H1 (cell line): ENCODE measurements at regions not wholly inside any gene's neighbourhood (a gene's known extent, or its start where the extent isn't known, plus 50 kb on each side); places are given as distances from the start of the nearest gene placed in this dataset.

Source experiments
- CTCF ChIA-PET: fragments of 300-600 bp; sonication (Branson Sonifier 250); formaldehyde crosslinking; loops from one replicate; lab custom pipeline; 2021; ENCODE audit not compliant: partially characterized antibody; lab: Charles Lee
- POLR2A ChIA-PET: fragments of 300-600 bp; sonication (Branson Sonifier 250); formaldehyde crosslinking; loops from one replicate; lab custom pipeline; 2021; ENCODE audit warnings: inconsistent platforms; ENCODE audit not compliant: partially characterized antibody; lab: Charles Lee
- DNase-seq, 2 experiments: peaks; one replicate each; pipeline versions ENCODE4 v3.0.0 to v3.0.0-alpha.2; 2010 to 2022; ENCODE audit warnings: low spot score in 2 of 2, low read depth in 1 of 2, mixed read lengths in 1 of 2
- FAIRE-seq: peaks from 2 replicates; lab custom pipeline; 2011; peaks lifted over from hg19 to GRCh38; lab: Jason Lieb, UNC
- H2AFZ ChIP-seq: 2 replicates; pipeline ENCODE4 v1.8.1; 2012; ENCODE audit warnings: low read length, inconsistent platforms
- H2AK5ac ChIP-seq: 2 replicates; pipeline ENCODE4 v1.6.1; 2013; ENCODE audit warnings: low read depth, low read length
- H2BK120ac ChIP-seq: replicated peaks from 2 replicates; pipeline ENCODE3; 2013; ENCODE audit warnings: low read depth, low read length, inconsistent platforms
- H2BK12ac ChIP-seq: 2 replicates; pipeline ENCODE4 v1.6.1; 2013; ENCODE audit warnings: low read depth, low read length
- H2BK15ac ChIP-seq: 2 replicates; pipeline ENCODE4 v1.6.1; 2013; ENCODE audit warnings: low read length
- H2BK20ac ChIP-seq: 2 replicates; pipeline ENCODE4 v1.6.1; 2013; ENCODE audit warnings: low read length
- H2BK5ac ChIP-seq: 2 replicates; pipeline ENCODE4 v1.6.1; 2013; ENCODE audit warnings: low read depth, low read length
- H3K14ac ChIP-seq: 2 replicates; pipeline ENCODE4 v1.6.1; 2013; ENCODE audit warnings: inconsistent platforms; ENCODE audit not compliant: insufficient read length
- H3K18ac ChIP-seq: 2 replicates; pipeline ENCODE4 v1.6.1; 2013; ENCODE audit warnings: low read length; ENCODE audit errors: extremely low read depth
- H3K23ac ChIP-seq: 2 replicates; pipeline ENCODE4 v1.6.1; 2013; ENCODE audit warnings: inconsistent platforms; ENCODE audit not compliant: insufficient read length
- H3K23me2 ChIP-seq: 2 replicates; pipeline ENCODE4 v1.6.1; 2013; ENCODE audit warnings: low read depth, low read length
- H3K27ac ChIP-seq: 2 replicates; pipeline ENCODE4 v1.6.1; 2011; ENCODE audit warnings: low read depth, low read length, inconsistent platforms
- H3K27me3 ChIP-seq, 4 experiments: replicated peaks in 1 of 4; 1 replicate in 1 of 4; 2 replicates in 3 of 4; pipeline versions ENCODE4 v1.6.1 to v1.8.1; 2011 to 2013; ENCODE audit warnings: low read length in 3 of 4, mild to moderate bottlenecking in 3 of 4, inconsistent platforms in 2 of 4, mixed read lengths in 2 of 4, moderate library complexity in 1 of 4; ENCODE audit not compliant: control insufficient read depth in 3 of 4, insufficient read depth in 3 of 4; ENCODE audit errors: extremely low read depth in 1 of 4
- H3K36me3 ChIP-seq, 4 experiments: 2 replicates each; pipeline versions ENCODE4 v1.6.1 to v1.8.1; 2011 to 2013; ENCODE audit warnings: mild to moderate bottlenecking in 4 of 4, low read length in 3 of 4, moderate library complexity in 2 of 4, control low read depth in 1 of 4, inconsistent platforms in 1 of 4; ENCODE audit not compliant: insufficient read depth in 4 of 4, control insufficient read depth in 2 of 4
- H3K4ac ChIP-seq: replicated peaks from 2 replicates; pipeline ENCODE3; 2013; ENCODE audit warnings: low read length, low read depth, mixed read lengths, inconsistent platforms; ENCODE audit not compliant: insufficient read length
- H3K4me1 ChIP-seq, 4 experiments: replicated peaks in 1 of 4; 1 replicate in 1 of 4; 2 replicates in 3 of 4; pipeline versions ENCODE4 v1.6.1 to v1.8.1; 2011 to 2013; ENCODE audit warnings: low read length in 3 of 4, inconsistent platforms in 2 of 4, mixed read lengths in 1 of 4; ENCODE audit not compliant: insufficient read depth in 4 of 4, control insufficient read depth in 3 of 4
- H3K4me2 ChIP-seq, 2 experiments: 2 replicates each; pipeline versions ENCODE4 v1.6.1 to v1.8.1; 2011 to 2013; ENCODE audit warnings: low read depth in 2 of 2, low read length in 2 of 2, control low read depth in 1 of 2, inconsistent platforms in 1 of 2, mild to moderate bottlenecking in 1 of 2; ENCODE audit not compliant: insufficient read depth in 1 of 2
- H3K4me3 ChIP-seq, 4 experiments: fragments of 200-600, 300-600 bp in 1 of 4; sonication (generic), shearing (Covaris generic), sonication (Bioruptor Twin) in 1 of 4; 2 replicates each; pipeline versions ENCODE4 v1.5.1 to v1.8.1; 2011 to 2016; ENCODE audit warnings: low read length in 4 of 4, low read depth in 3 of 4, control low read depth in 2 of 4, inconsistent platforms in 2 of 4, mild to moderate bottlenecking in 2 of 4, mixed read lengths in 1 of 4, moderate library complexity in 1 of 4; ENCODE audit not compliant: insufficient read depth in 2 of 4; ENCODE audit errors: extremely low read depth in 1 of 4
- H3K56ac ChIP-seq: replicated peaks from 2 replicates; pipeline ENCODE3; 2013; ENCODE audit warnings: low read depth, mild to moderate bottlenecking, mixed read lengths, low read length, inconsistent platforms; ENCODE audit not compliant: insufficient read length
- H3K79me1 ChIP-seq: 2 replicates; pipeline ENCODE4 v1.6.1; 2013; ENCODE audit warnings: low read depth, low read length, control low read depth
- H3K79me2 ChIP-seq, 2 experiments: 2 replicates each; pipeline versions ENCODE4 v1.6.1 to v1.8.1; 2012 to 2013; ENCODE audit warnings: low read length in 2 of 2, mild to moderate bottlenecking in 2 of 2, inconsistent platforms in 1 of 2; ENCODE audit not compliant: insufficient read depth in 2 of 2, control insufficient read depth in 1 of 2
- H3K9ac ChIP-seq, 4 experiments: replicated peaks in 1 of 4; 1 replicate in 1 of 4; 2 replicates in 3 of 4; pipeline versions ENCODE4 v1.6.1 to v1.8.1; 2011 to 2013; ENCODE audit warnings: low read depth in 3 of 4, low read length in 3 of 4, control low read depth in 2 of 4, mild to moderate bottlenecking in 2 of 4, moderate library complexity in 2 of 4, inconsistent platforms in 1 of 4; ENCODE audit errors: extremely low read depth in 1 of 4
- H3K9me3 ChIP-seq, 2 experiments: 2 replicates each; pipeline versions ENCODE4 v1.6.1 to v1.8.1; 2012 to 2013; ENCODE audit warnings: mild to moderate bottlenecking in 2 of 2, moderate library complexity in 2 of 2, control low read depth in 1 of 2, inconsistent platforms in 1 of 2, low read depth in 1 of 2, low read length in 1 of 2, mixed read lengths in 1 of 2; ENCODE audit not compliant: insufficient read depth in 2 of 2
- H4K20me1 ChIP-seq, 2 experiments: replicated peaks in 1 of 2; 2 replicates each; pipeline versions ENCODE3 to v1.8.1; 2011 to 2013; ENCODE audit warnings: inconsistent platforms in 2 of 2, low read length in 2 of 2, mild to moderate bottlenecking in 1 of 2; ENCODE audit not compliant: insufficient read depth in 2 of 2, control insufficient read depth in 1 of 2
- H4K5ac ChIP-seq: 2 replicates; pipeline ENCODE4 v1.6.1; 2013; ENCODE audit warnings: low read length, low read depth, mixed read lengths, inconsistent platforms; ENCODE audit not compliant: insufficient read length
- H4K8ac ChIP-seq: 2 replicates; pipeline ENCODE4 v1.8.0; 2013; ENCODE audit warnings: mild to moderate bottlenecking, moderate library complexity, low read length, inconsistent platforms; ENCODE audit not compliant: insufficient read depth; ENCODE audit errors: extremely low read depth
- H4K91ac ChIP-seq: replicated peaks from 2 replicates; pipeline ENCODE3; 2013; ENCODE audit warnings: low read length, mixed read lengths, inconsistent platforms; ENCODE audit not compliant: insufficient read length
- BRCA1 ChIP-seq: IDR thresholded peaks from 2 replicates; pipeline ENCODE4 v1.6.1; 2012; ENCODE audit warnings: low read depth, low read length, improper control_type of control experiment
- CEBPB ChIP-seq: IDR thresholded peaks from 2 replicates; pipeline ENCODE4 v1.6.1; 2012; ENCODE audit warnings: low read depth, low read length
- EP300 ChIP-seq, 2 experiments: IDR thresholded peaks; 1 replicate in 1 of 2; 2 replicates in 1 of 2; pipeline ENCODE4 v1.6.1; 2011 to 2012; ENCODE audit warnings: low read depth in 2 of 2, low read length in 2 of 2, mild to moderate bottlenecking in 2 of 2, borderline replicate concordance in 1 of 2, inconsistent platforms in 1 of 2, moderate library complexity in 1 of 2
- SUZ12 ChIP-seq: fragments of 200-600 bp; sonication (generic); IDR thresholded peaks from 2 replicates; pipeline ENCODE4 v1.6.1; 2012; ENCODE audit warnings: mild to moderate bottlenecking, inconsistent platforms, low read length, moderate library complexity, mixed read lengths

DNA sequence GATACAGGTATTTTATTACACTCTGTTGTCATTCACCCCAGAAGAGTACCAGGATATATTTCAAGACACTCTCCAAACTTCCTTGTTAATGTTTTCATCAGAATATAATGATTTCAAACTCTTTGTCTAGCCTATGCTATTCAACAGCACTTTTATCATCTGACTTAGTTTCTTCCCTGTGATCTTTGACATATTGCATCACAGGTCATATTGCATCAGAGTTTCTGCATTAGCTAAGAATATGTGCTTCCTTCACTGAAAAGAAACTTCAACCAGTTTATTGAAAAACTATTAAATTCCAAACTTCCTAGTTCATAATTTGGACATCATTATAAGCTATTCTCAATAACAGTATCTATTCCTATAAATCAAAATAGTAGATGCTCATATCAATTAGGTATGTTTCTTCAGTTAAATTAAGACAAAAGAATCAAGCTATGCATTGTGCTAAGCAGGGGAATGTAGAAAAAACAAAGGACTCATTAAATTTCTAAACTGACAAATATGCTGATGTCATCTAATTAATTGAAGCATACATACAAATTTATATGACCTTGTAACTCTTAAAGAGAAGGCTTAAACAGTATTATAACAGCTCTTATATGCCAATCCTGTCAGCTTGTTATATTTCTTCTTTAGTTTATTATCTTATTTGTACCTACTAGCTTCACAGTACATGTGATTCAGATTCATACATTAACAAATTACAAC, 361.8 kb upstream of the LUZP2 start:
- H2AFZ ChIP-seq = no peak overlapping the region
- H3K9ac ChIP-seq = no peak overlapping the region
- H3K4ac ChIP-seq = no peak overlapping the region
- H3K27me3 ChIP-seq = no peaks in the 10 kb centered on the region
- H2BK5ac ChIP-seq = no peak overlapping the region
- no peaks in the 10 kb centered on the region for H3K79me1 ChIP-seq
- no peak overlapping the region for H2AK5ac ChIP-seq
- H3K4me3 ChIP-seq = no peak overlapping the region
- H3K23ac ChIP-seq = no peak overlapping the region
- H3K23me2 ChIP-seq = no peaks in the 10 kb centered on the region
- H3K4me2 ChIP-seq = no peak overlapping the region
- no peaks in the 10 kb centered on the region for H4K20me1 ChIP-seq
- H3K36me3 ChIP-seq = no peaks in the 10 kb centered on the region
- no peak overlapping the region for H2BK12ac ChIP-seq
- no peaks in the 10 kb centered on the region for H3K9me3 ChIP-seq
- ChIA-PET POLR2A (interaction anchor here (0.6 kb wide), 1 partner anchor 274 kb away, joined by 3 read pairs; no protein-coding TSS in a partner anchor), CTCF (interaction anchor here (0.9 to 2.2 kb wide), 3 partner anchors 14 to 23 kb away, joined by 3 to 5 read pairs (median 3); no protein-coding TSS in a partner anchor)
- H3K79me2 ChIP-seq = no peaks in the 10 kb centered on the region
- H2BK20ac ChIP-seq = no peak overlapping the region
- H3K18ac ChIP-seq = no peak overlapping the region
- DNase-seq (no peak), FAIRE-seq (no peak)
- no peak overlapping the region for H3K14ac ChIP-seq
- H2BK15ac ChIP-seq = no peak overlapping the region
- H2BK120ac ChIP-seq = no peak overlapping the region
- no peak overlapping the region for H3K27ac ChIP-seq
- no peak overlapping the region for H3K56ac ChIP-seq
- H3K4me1 ChIP-seq = no peaks in the 10 kb centered on the region
- no peak overlapping the region for H4K5ac ChIP-seq
- H4K8ac ChIP-seq = no peak overlapping the region
- TF ChIP-seq BRCA1 = no peak
- no peak for TF ChIP-seq EP300 (IDR thresholded peaks at IDR 0.05; ENCODE audit: borderline replicate concordance in 1 of 2, low read depth in 2 of 2, low read length in 2 of 2)
- peak; percentile 40; the same call in 1 of the 2 replicates for TF ChIP-seq CEBPB
- no peak for TF ChIP-seq SUZ12
- H4K91ac ChIP-seq = no peak overlapping the region
